ENCODE measurements at regions not wholly inside any gene's neighbourhood (a gene's known extent, or its start where the extent isn't known, plus 50 kb on each side); places are given as distances from the start of the nearest gene placed in this dataset.
"Not testable (repeated sequence)": the region's sequence is repeated elsewhere in the genome, so short reads cannot be mapped to it uniquely, and the experiment has no call there.

- DNase-seq = no peak
Observed at GRCh38 chr13:76331943-76332712, 554.1 kb downstream of the KCTD12 start.

DNA sequence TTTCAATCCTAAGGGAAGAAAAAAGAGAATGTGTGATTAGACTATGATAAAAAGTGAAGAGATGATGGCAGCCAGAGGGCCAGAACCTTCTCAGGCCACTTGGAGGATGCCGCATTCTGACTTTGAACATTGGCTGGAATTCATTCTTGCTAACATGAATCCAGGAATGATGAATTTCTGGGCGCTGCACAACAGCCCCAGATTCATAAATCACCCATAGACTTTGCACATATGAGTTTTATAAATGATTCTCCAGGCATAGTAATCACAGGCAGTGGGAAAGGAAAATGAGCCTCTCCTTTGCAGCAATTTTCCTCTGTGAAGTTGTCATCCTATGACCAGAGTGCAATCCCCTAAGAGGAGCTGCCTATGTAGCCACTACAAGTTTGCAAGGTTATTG lies 555.4 kb downstream of the KCTD12 start:
- DNase-seq = no peak

- no peak for DNase-seq
Observed at GRCh38 chr13:76329866-76330580, 556.2 kb downstream of the KCTD12 start.

DNA sequence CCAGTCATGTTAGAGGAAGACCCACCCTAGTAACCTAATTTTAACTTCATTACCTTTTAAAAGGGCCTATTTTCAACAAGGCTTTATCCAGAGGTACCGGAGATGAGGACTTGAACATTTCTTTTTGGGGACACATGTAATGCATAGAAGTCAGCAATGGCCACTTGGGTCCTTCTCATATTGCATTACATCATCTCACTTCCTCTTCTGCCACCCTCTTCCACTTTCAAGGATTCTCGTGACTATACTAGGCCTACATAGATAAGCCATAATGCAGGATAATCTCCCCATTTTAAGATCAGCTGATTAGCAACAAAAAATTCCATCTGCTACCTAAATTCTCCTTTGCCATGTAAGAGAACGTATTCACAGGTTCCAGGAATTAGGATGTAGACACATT lies 557.2 kb downstream of the KCTD12 start:
- DNase-seq = no peak

- no peak for DNase-seq
Observed at GRCh38 chr13:76326343-76326742, 559.9 kb downstream of the KCTD12 start.

GRCh38 chr13:76319921-76320320 lies 566.3 kb downstream of the KCTD12 start:
- DNase-seq = no peak

- DNase-seq = no peak
Observed at GRCh38 chr13:76316998-76317527, 569.1 kb downstream of the KCTD12 start.

DNA sequence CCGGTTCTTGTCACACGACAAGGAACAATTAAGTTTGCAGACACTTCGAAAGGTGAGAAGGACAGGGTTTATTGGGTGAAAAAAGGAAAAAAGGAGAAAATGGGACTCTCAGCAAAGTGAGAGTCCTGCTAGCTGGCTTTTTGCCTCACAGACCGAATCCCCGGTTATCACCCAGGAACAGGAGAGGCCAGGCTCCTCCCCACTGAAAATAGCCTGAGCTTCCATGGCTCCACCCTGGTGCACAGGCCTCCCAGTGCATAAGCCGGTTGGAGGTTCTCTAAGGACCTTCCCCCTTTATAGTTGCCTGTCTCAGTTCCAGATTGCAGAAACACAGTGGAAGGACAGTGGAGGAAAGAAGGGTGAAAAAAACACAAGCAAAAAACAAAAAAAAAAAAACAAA lies 571.7 kb downstream of the KCTD12 start:
- DNase-seq = no peak

- DNase-seq = no peak
Observed at GRCh38 chr13:76307142-76307541, 579.1 kb downstream of the KCTD12 start.

DNA sequence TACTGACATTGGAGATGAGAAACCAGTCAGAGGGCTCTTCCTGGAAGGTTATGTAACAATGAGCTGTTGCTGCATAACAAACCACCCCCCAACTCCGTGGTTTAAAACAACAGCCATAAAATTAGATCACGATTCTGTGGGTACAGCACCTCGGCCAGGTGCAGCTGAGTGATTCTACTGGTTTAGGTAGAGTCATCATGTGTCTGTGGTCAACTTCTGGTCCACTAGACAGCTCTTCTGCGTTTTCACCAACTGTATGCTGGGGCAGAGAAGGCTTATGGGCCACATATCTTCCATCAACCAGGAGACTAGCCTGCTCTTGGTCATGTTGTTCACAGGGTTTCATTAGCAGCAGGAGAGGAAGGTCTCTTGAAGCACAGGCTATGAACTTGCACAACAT lies 585.5 kb downstream of the KCTD12 start:
- no peak for DNase-seq

GRCh38 chr13:76297331-76297730 lies 588.9 kb downstream of the KCTD12 start:
- no peak for DNase-seq

- DNase-seq = no peak
Observed at GRCh38 chr13:76296751-76297150, 589.5 kb downstream of the KCTD12 start.

GRCh38 chr13:76295020-76295419 lies 591.2 kb downstream of the KCTD12 start:
- not testable (repeated sequence) for DNase-seq

DNA sequence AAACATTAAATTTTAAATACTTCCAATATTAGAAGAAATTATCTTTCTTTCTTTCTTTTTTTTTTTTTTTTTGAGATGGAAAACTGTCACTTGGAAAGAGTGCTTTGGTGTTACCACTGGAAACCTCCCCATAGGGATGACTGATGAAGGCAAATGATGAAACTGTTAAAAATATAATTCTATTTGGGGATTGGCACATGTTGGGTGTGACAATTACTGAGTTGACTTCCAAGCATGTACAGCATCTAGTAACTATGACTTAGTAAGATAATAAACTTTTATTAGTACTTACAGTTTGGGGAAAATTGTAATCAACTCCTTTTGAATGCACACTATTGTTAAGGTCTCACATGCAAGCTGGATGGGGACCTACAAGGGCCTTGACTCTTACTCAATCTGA lies 592.5 kb downstream of the KCTD12 start:
- no peak for DNase-seq

DNA sequence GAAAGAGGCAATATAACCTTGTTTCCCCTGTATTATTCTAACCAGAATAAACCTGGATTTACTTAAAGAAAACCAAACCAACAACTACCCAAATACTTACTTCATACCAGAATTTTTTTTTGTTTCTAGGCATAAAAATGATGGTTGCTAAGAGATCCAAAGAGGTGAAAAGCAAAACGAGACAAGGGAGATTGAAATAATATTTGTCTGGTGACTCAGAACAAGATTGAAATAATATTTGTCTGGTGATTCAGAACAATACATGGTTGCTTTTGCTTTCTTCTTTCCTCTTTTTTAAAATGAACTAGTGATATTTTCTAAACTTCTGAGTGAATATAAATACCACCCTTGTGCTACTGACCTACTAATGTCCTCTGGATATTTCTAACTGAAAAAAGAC lies 592.9 kb downstream of the KCTD12 start:
- DNase-seq = no peak

- no peak for DNase-seq
Observed at GRCh38 chr13:76292726-76293125, 593.5 kb downstream of the KCTD12 start.

- no peak for DNase-seq
Observed at GRCh38 chr13:76292031-76292430, 594.2 kb downstream of the KCTD12 start.

DNA sequence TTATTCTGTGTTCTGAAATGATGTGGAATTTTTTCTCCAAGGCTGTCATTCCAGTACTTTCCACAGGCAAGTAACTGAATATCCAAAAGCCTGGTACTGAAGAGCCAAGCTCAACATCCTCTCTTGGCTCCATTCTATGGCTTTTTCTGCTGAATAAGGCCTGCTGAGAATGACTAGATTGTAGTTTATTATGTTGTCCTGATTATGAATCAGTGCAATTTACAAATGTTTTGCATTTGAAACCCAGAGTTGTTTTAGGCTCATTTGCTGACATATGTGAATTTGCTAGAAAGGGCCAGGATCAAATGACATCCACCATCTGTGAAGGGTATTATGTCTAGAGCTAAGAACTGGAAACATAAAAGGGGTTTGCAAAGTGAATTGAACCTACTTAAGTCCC lies 596.6 kb downstream of the KCTD12 start:
- no peak for DNase-seq

DNA sequence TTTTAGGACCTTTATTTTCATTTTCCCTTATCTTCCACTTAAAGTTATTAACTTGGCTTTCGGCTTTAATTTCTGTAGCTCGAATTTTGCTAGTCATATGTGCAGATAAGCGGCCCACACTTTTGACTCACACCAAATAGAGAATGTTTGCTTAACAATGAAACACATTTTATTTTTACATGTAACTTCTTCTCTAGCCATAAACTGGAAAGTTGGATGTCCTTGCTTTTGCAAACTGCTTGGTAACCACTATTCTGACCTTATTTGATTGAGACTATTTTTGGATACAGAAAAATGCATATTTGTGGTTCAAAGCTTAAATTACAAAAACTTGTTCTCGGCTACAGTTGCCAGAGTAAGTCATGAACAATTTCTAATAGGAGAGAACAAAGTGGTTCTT lies 600.0 kb downstream of the KCTD12 start:
- DNase-seq = no peak

GRCh38 chr13:76285463-76285862 lies 600.7 kb downstream of the KCTD12 start:
- DNase-seq = no peak

DNA sequence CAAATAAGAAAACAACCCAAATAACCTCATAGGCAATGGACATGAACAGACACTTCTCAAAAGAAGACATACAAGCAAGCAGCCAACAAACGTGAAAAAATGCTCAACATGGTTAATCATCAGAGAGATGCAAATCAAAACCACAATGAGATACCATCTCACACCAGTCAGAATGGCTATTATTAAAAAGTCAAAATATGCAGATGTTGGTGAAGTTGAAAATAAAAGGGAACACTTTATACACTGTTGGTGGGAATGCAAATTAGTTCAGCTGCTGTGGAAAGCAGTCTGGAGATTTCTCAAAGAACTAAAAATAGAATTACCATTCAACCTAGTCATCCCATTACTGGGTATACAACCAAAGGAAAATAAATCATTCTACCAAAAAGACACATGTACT lies 606.4 kb downstream of the KCTD12 start:
- not testable (repeated sequence) for DNase-seq

DNA sequence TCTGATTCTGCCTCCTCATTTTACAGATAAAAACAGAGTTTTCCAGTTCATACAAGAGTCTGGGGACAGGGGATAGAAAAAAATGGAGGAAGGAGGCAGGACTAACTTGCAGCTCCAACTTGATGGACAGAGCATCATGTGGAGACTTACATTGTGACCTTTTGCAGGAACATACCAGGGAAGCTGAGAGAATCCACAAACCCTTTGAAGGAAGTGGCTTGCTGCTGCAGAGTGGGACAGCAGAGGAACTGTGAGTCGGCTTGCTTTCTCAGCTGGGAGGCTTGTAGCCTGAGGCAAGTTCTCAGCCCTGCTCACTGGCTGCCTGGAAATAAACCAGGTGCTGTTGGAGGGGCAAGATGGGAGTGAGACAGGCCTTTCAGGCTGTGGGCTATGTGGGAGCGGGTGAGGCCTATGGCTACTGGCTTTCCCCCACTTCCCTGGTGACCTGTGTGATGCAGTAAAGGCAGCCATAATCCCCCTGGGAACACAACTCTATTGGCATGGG lies 614.4 kb downstream of the KCTD12 start:
- no peak for DNase-seq

DNA sequence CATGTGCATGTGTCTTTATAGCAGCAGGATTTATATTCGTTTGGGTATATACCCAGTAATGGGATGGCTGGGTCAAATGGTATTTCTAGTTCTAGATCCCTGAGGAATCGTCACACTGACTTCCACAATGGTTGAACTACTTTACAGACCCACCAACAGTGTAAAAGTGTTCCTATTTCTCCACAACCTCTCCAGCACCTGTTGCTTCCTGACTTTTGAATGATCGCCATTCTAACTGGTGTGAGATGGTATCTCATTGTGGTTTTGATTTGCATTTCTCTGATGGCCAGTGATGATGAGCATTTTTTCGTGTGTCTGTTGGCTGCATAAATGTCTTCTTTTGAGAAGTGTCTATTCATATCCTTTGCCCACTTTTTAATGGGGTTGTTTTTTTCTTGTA lies 617.9 kb downstream of the KCTD12 start:
- not testable (repeated sequence) for DNase-seq

DNA sequence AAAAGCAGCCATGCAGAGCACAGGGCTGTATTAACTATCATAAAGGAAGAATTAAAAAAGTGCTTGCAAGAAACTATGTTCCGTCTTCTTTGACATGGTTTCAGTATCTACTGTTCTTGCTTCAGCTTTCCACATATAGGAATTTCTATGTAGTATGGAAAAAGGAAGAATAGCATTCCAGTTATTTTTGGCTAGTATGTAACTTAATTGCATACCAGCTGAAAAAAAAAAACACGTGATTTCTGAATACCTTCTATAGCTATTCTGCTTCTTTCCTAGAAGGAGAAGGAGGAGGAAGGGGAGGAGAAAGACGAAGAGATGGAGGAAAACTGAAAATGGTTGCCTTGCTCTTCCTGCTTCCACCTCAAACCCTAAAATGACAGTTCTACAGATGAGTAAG lies 619.0 kb downstream of the KCTD12 start:
- DNase-seq = no peak

All from SHP77 (cell line).